LoVo (cell line): ENCODE measurements at regions not wholly inside any gene's neighbourhood (a gene's known extent, or its start where the extent isn't known, plus 50 kb on each side); places are given as distances from the start of the nearest gene placed in this dataset.

Experiments
- DNase-seq: peaks from one replicate; pipeline ENCODE4 v3.0.0-alpha.2; 2016; ENCODE audit warnings: low spot score

DNA sequence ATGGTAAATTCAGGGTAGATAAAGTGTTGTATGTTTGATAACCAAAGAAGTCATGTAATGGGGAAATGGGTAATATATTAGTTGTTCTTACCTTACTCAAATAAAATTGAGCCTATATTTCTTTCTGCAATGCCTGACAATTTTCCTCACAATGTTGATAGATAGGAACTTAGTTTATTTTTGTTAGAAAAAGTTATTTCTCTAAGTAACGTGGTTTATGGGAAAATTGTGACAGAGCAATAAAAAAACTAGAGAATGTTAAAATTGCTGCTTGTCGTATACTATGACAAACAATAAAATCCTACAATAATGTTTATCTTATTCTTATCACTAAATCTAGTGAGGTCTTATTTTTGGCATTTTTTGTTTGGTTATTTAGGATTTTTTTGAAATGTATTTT lies 534.1 kb downstream of the TMTC2 start:
- no peak for DNase-seq

DNA sequence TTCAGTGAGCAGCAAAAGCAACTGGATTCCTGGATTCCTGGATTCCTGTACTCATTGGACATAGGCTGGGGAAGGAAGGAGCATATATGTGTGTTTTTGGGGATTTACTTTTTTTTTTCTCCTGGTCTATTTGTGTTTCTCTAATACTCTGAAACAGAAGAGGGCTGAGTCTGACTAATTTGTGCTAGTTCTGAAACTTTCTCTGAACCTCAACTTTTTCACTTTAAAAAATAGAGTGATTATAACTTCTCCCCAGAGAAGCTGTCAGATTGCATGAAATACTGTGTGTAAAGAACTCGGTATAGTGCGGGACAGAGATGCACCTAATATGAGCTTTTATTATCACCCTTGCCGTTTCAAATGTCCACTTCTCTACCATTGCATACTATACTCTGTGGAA lies 529.5 kb downstream of the TMTC2 start:
- DNase-seq: no peak

DNA sequence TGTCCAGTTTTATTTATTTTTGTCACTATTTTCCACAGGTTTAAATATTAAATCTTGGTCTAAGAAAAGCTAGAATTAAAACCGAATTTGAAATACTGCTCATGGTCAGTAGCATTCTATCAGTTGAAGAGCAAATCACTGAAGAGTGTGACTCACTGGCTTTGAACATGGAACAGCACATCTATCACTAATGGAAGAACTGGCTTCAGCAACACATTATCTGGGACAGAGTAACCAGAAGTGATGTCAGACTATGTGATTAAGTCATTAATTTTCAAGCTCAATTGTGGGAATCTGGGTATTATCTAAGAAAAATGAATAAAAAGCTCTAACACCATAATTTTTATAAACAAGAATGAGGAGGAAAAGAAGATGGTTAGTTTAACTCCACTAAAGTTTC lies 527.5 kb downstream of the TMTC2 start:
- DNase-seq: no peak

DNA sequence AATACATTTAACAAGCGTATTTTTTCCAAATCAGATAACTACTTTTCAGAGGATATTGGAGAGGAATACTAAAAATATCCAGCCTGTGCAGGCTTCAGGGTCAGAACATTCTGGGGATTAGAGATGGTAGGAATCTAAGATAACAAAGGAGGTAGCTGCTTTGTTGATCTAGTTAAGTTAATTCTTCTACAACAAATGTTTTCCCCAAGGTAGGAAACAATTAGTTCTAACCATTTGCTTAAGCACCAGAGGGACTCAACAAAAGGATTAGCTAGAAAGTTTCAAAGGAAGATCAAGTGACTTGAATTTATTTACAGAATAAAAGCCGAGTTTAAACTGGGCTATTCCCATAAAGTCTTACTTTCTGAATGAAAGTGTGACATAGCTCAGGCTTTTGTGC lies 524.2 kb downstream of the TMTC2 start:
- DNase-seq: no peak

DNA sequence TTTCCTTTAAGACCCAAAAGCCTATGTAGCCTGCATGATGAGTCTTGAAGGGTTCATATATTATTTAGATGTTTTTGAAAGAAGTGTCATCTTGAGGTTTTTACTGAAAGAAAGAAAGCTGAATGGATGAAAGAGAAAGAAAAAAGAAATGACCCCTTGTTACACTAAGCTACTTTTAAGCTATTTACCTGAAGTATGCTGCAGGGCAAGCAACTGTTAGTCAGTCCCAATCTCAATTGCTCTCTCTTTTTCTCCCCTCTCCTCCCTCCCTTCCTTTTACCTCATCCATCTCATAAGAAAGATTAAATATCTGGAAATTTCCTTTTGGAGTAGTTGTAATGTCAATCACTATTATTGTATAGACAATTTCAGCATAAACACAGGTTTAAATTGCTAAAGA lies 512.4 kb downstream of the TMTC2 start:
- no peak for DNase-seq

DNA sequence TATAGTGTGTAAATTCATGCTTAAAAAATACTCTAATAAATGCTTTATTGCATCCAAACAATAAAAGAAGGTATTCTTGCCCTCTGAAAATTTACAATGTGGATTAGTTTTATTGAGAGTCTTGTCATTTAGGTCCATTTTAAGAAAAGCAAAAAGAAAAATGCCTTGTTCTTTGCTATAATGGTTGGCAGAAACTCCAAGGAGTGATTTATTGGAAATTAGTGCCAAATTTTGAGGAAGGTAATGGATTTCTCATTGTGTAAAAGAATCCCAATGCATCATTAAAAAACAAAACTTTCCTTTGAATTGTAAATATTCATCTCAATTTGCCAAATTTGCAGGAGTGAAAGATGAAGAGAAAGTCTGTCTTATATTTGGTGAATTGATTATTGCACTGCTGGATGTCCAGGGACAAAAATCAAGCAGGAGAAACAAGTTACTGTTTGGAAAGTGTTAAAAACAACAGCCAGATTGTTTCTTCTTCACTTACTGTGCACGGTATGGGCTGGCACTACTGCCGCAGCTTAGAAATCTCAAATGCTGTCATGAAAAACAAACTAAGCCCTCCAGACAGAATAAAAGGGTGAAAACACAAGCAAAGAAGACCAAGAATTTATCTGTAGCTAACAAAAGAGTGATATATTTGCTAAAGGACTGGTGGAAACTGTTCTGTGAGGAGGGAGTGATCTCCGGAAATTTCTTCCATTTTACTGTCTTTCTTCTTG lies 511.7 kb downstream of the TMTC2 start:
- DNase-seq: no peak

DNA sequence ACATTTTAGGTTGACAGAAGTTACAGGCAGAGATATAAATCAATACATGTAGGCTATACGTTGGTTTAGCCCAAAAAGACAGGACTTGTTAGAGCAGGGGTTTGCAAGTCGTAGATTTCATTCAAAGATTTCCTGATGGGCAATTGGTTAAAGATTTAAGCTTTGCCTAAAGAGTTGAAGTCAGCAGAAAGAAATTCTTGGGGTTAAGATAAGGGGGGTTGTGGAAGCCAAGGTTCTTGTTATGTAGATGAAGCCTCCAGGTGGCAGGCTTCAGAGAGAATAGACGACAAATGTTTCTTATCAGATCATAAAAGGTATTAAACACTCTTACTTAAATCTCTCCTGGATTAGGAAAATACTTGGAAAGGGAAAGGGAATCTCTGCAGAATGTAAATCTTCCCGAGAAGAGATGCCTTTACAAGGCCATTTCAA lies 510.8 kb downstream of the TMTC2 start:
- no peak for DNase-seq

DNA sequence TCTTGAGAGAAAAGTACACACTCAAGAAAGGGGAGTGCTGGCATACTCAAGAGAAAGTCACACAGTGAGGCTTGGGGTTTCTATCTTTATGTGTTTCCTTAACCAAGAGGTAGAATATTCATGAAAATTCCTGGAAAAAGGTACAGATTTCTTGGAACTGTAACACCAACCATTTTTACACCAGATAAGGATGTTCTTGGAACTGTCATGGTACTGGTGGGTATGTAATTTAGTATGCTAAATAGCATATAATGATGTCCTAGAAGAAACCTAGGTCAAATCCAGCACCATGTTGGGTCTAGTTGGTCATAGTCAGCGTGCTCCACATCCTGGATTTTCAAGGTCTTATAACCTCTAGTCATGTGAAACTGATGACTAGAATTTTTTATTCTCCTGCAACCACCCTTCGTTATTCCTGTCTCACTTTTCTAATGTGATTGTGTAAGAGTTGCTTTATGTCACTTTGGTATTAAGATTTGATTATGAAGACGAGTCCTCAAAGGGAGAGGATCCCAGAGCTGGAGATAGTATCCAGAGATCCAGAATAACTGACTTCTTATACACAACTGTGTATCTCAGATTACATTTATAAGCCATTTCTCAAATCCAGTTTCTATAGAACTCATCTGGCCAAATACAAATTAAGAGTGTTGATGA lies 510.1 kb downstream of the TMTC2 start:
- DNase-seq: no peak

DNA sequence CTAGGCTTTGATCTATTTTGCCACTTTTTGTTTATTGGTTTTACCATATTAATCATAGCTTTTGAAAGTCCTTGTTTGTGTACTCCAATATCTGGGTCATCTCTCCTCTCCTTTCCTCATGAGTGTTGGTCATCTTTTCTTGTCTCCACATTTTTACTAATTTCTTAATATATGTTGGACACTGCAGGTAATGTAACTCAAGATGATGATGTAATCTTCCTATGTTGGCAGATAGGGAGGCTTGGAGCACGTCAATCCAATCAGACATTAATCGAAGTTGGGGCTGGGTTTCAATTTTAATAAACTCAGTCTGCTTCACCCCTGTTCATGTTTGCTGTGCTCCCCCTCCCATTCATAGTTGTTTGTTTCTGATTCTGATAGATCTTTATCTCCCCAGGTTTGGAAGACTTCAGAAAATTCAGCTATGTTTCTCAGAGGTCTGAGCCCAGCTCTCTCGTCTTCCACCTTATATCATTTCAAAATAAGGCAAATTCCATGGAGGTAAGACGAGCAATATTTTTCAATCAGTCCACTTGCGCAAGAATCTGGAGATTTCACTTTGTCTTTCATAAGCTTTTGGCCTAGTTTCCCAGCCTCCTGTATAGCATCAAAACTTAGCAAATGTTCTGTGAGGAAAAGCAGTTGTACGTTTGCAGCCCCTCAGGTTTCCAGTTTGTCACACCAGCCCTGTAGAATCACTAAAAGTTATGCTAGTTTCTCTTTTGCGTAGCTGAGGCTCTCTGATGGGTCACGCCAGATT lies 504.1 kb downstream of the TMTC2 start:
- DNase-seq: no peak

DNA sequence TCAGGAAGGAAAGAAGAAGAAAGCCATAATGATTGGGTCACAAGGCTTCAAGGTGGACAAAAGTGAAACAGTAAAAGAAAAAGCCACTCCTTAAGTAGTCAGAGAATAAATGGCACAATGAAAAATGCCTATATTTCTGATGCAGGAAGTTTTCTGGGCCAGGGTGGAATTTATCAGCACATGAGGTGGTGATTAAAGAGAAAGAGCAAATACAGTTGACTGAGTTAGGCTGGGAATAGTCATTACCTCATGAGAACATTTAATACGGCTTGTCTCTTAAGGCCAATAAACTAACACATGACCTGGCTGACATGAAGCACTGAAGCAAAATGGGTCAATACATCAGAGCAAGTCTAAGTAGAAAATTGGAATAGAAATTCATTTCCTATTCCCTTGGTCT lies 499.7 kb downstream of the TMTC2 start:
- DNase-seq: no peak

DNA sequence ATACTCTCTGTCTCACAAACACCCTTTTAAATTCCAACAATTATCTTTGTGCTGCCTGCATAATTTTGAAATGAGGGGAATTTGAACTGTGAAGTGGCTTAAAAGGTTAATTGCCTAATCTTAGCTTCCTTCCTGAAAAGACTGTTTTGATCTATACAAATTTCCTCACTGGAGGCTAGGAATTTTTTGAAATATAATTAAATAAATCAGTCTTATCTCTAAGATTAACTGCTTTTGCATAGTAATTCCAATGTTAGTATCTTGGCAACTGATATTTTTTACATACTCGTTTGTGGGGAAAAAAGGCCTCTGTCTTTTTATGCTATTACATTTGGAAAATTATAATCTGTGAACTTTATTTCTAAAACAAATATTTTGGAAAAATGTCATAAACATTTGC lies 498.5 kb downstream of the TMTC2 start:
- no peak for DNase-seq
